Right atrium auricular region (tissue), 2 donors: ENCODE measurements at regions not wholly inside any gene's neighbourhood (a gene's known extent, or its start where the extent isn't known, plus 50 kb on each side); places are given as distances from the start of the nearest gene placed in this dataset.

Source experiments
- DNase-seq: peaks from one replicate; pipeline ENCODE4 v3.0.0-alpha.2; 2019; ENCODE audit warnings: low spot score
- H3K27ac ChIP-seq, 2 donors: fragments of 200-600 bp; sonication (generic); 1 replicate in 1 of 2; 2 replicates in 1 of 2; pipeline ENCODE4 v1.5.1; 2016 to 2019
- H3K27me3 ChIP-seq, 2 donors: fragments of 200-600 bp; sonication (generic); one replicate each; pipeline versions ENCODE4 v1.5.1 to v1.6.0; 2017 to 2019
- H3K36me3 ChIP-seq: fragments of 200-600 bp; sonication (generic); one replicate; pipeline ENCODE4 v1.5.1; 2016
- H3K4me1 ChIP-seq, 2 donors: fragments of 200-600 bp; sonication (generic); one replicate each; pipeline versions ENCODE4 v1.5.1 to v1.6.0; 2017 to 2019
- H3K4me3 ChIP-seq, 2 donors: fragments of 200-600 bp; sonication (generic); 1 replicate in 1 of 2; 2 replicates in 1 of 2; pipeline ENCODE4 v1.5.1; 2017 to 2019; ENCODE audit warnings: mild to moderate bottlenecking in 1 of 2, moderate library complexity in 1 of 2
- H3K9me3 ChIP-seq, 2 donors: fragments of 200-600 bp; sonication (generic); one replicate each; pipeline ENCODE4 v1.5.1; 2019
- CTCF ChIP-seq, 2 donors: fragments of 200-600 bp; sonication (generic); IDR thresholded peaks; one replicate each; pipeline ENCODE4 v1.5.1; 2019; ENCODE audit warnings: antibody characterized with exemption in 2 of 2

GRCh38 chr9:95626885-95627558 is 110.3 kb upstream of the PTCH1 start:
- Histone ChIP-seq H3K9me3 (no peaks in the 10 kb centered on the region), H3K36me3 (no peaks in the 10 kb centered on the region), H3K27ac (peak overlapping the region; percentile 60 to 63), H3K27me3 (no peaks in the 10 kb centered on the region), H3K4me3 (peak overlapping the region in 1 of 2 donors; percentile 14), H3K4me1 (no peaks in the 10 kb centered on the region)
- no peak for TF ChIP-seq CTCF (IDR thresholded peaks at IDR 0.05)
- DNase-seq, result peak; percentile 63

GRCh38 chr9:95626341-95626740 is 109.6 kb upstream of the PTCH1 start:
- H3K27ac ChIP-seq, result peak overlapping the region; percentile 10 to 18
- DNase-seq, result no peak
- H3K27me3 ChIP-seq, result no peaks in the 10 kb centered on the region
- H3K9me3 ChIP-seq, result no peaks in the 10 kb centered on the region
- H3K4me1 ChIP-seq, result no peaks in the 10 kb centered on the region
- H3K4me3 ChIP-seq, result no peak overlapping the region
- no peaks in the 10 kb centered on the region for H3K36me3 ChIP-seq
- no peak for TF ChIP-seq CTCF (IDR thresholded peaks at IDR 0.05)

- no peaks in the 10 kb centered on the region for H3K36me3 ChIP-seq
- TF ChIP-seq CTCF (IDR thresholded peaks at IDR 0.05), result no peak
- H3K4me3 ChIP-seq, result no peak overlapping the region
- no peak overlapping the region for H3K27ac ChIP-seq
- H3K27me3 ChIP-seq, result no peaks in the 10 kb centered on the region
- H3K9me3 ChIP-seq, result no peaks in the 10 kb centered on the region
- no peak for DNase-seq
- no peaks in the 10 kb centered on the region for H3K4me1 ChIP-seq
Measured at GRCh38 chr9:95623640-95624039, 106.9 kb upstream of the PTCH1 start.

- no peak for DNase-seq
- H3K9me3 ChIP-seq, result no peaks in the 10 kb centered on the region
- H3K4me1 ChIP-seq, result no peaks in the 10 kb centered on the region
- no peak for TF ChIP-seq CTCF (IDR thresholded peaks at IDR 0.05)
- no peak overlapping the region for H3K4me3 ChIP-seq
- H3K27ac ChIP-seq, result no peak overlapping the region
- no peaks in the 10 kb centered on the region for H3K27me3 ChIP-seq
- H3K36me3 ChIP-seq, result no peaks in the 10 kb centered on the region
Measured at GRCh38 chr9:95620722-95621121, 104.0 kb upstream of the PTCH1 start.

GRCh38 chr9:95620314-95620713 is 103.5 kb upstream of the PTCH1 start:
- DNase-seq, result no peak
- Histone ChIP-seq H3K36me3 (no peaks in the 10 kb centered on the region), H3K27me3 (no peaks in the 10 kb centered on the region), H3K27ac (no peak overlapping the region), H3K9me3 (no peaks in the 10 kb centered on the region), H3K4me3 (no peak overlapping the region), H3K4me1 (no peaks in the 10 kb centered on the region)
- no peak for TF ChIP-seq CTCF (IDR thresholded peaks at IDR 0.05)

- Histone ChIP-seq H3K4me3 (no peak overlapping the region), H3K36me3 (no peaks in the 10 kb centered on the region), H3K4me1 (no peaks in the 10 kb centered on the region), H3K27ac (no peak overlapping the region), H3K27me3 (no peaks in the 10 kb centered on the region), H3K9me3 (peaks cover 0 to 8% of the 10 kb centered on the region in 2 donors)
- DNase-seq, result no peak
- TF ChIP-seq CTCF (IDR thresholded peaks at IDR 0.05), result no peak
Measured at GRCh38 chr9:95615246-95615645, 98.5 kb upstream of the PTCH1 start.
